Lung (tissue), 11 donors: ENCODE measurements at regions not wholly inside any gene's neighbourhood (a gene's known extent, or its start where the extent isn't known, plus 50 kb on each side); places are given as distances from the start of the nearest gene placed in this dataset.
A peak's percentile ranks its signal among the peaks of the same experiment; 100 is the strongest.

Experiments
- ATAC-seq: fragments of 200-7000 bp; cut with Tn5 transposase; one replicate; pipeline ENCODE4 v1.9.1; 2020; ENCODE audit warnings: moderate number of reproducible peaks; ENCODE audit not compliant: insufficient read depth, low FRiP score
- DNase-seq, 3 donors: peaks; one replicate each; pipeline ENCODE4 v3.0.0-alpha.2; 2013 to 2017
- H3K27ac ChIP-seq, 2 donors: one replicate each; pipeline ENCODE4 v1.5.1; 2013; ENCODE audit warnings: mild to moderate bottlenecking in 2 of 2, moderate library complexity in 2 of 2, control low read depth in 1 of 2, inconsistent platforms in 1 of 2, low read depth in 1 of 2, low read length in 1 of 2
- H3K27me3 ChIP-seq, 3 donors: one replicate each; pipeline ENCODE4 v1.5.1; 2013; ENCODE audit warnings: low read length in 2 of 3; ENCODE audit not compliant: control insufficient read depth in 3 of 3, insufficient read depth in 3 of 3
- H3K36me3 ChIP-seq, 4 donors: one replicate each; pipeline ENCODE4 v1.5.1; 2013; ENCODE audit warnings: low read length in 4 of 4, mild to moderate bottlenecking in 1 of 4, moderate library complexity in 1 of 4; ENCODE audit not compliant: control insufficient read depth in 4 of 4, insufficient read depth in 4 of 4
- H3K4me1 ChIP-seq, 5 donors: one replicate each; pipeline ENCODE4 v1.5.1; 2013; ENCODE audit warnings: low read length in 5 of 5, mild to moderate bottlenecking in 2 of 5, moderate library complexity in 1 of 5; ENCODE audit not compliant: control insufficient read depth in 5 of 5, insufficient read depth in 5 of 5
- H3K4me3 ChIP-seq: one replicate; pipeline ENCODE4 v1.5.1; 2013; ENCODE audit warnings: mild to moderate bottlenecking, control low read depth, moderate library complexity
- H3K9ac ChIP-seq, 2 donors: one replicate each; pipeline ENCODE4 v1.5.1; 2013; ENCODE audit warnings: low read length in 2 of 2, control low read depth in 1 of 2; ENCODE audit not compliant: insufficient read depth in 1 of 2
- H3K9me3 ChIP-seq, 4 donors: one replicate each; pipeline ENCODE4 v1.5.1; 2013; ENCODE audit warnings: low read length in 3 of 4, mild to moderate bottlenecking in 1 of 4, moderate library complexity in 1 of 4; ENCODE audit not compliant: control insufficient read depth in 4 of 4, insufficient read depth in 3 of 4
- WGBS, 2 donors: extraction: QIAGEN DNeasy Blood & Tissue Kit; methylation state at CpG; one replicate each; pipeline ENCODE4 v1.1.7; 2013; 5-methylcytosine and 5-hydroxymethylcytosine counted together
- TF ChIP-seq, protein P1 (sequence below): IDR thresholded peaks from 2 replicates; pipeline ENCODE4 v1.5.1; 2012; ENCODE audit warnings: mild to moderate bottlenecking; ENCODE audit errors: control extremely low read depth, extremely low read depth
- donor health status: control.
- donor health status: control.
- donor health status: Bipolar disorder and iron deficiency.
- donor health status: healthy.
- donor health status: DM: yes; HTN: yes; CAD: no.

DNA sequence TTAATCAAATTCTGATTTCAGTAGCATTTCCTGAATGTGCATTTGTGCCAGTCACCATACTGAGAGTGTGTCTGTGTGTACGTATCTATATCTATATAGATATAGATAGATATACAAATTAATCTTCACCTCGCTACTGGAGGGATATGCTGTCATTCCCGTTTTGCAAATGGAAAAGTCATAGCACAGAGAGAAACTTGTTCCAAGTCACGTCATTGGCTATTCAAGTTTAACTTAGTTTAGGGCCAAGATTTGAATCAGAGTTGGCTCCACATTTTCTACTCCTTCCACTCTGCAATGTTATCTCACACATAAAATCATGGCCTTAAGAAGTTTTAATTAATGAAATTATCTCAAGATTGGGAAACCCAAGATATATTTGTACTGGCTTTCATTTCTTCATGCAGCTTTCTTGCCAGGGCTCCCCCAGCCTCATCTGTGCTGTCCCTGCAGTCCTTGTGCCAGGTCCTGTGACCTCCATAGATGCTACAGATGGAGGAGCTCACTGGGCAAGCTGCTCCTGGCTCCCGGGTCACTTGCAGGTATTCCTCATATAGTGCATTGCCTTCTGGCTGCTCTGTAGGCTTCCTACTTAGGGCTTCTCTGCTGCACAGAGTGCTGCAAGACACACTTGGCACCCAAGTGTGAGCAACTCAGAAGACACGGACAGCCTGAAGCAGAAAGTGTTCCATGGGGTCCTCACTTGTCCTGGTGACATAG, 245.8 kb downstream of the KCNS3 start:
- Histone ChIP-seq H3K9ac (no peak overlapping the region), H3K27ac (no peak overlapping the region), H3K27me3 (no peaks in the 10 kb centered on the region), H3K9me3 (no peaks in the 10 kb centered on the region), H3K36me3 (no peaks in the 10 kb centered on the region), H3K4me3 (no peak overlapping the region), H3K4me1 (peaks cover 0 to 7% (median 0%) of the 10 kb centered on the region in 5 donors)
- 81 to 85% methylated on average over 6 of the region's 6 CpGs for WGBS, 2 donors
- TF ChIP-seq, protein P1, sequence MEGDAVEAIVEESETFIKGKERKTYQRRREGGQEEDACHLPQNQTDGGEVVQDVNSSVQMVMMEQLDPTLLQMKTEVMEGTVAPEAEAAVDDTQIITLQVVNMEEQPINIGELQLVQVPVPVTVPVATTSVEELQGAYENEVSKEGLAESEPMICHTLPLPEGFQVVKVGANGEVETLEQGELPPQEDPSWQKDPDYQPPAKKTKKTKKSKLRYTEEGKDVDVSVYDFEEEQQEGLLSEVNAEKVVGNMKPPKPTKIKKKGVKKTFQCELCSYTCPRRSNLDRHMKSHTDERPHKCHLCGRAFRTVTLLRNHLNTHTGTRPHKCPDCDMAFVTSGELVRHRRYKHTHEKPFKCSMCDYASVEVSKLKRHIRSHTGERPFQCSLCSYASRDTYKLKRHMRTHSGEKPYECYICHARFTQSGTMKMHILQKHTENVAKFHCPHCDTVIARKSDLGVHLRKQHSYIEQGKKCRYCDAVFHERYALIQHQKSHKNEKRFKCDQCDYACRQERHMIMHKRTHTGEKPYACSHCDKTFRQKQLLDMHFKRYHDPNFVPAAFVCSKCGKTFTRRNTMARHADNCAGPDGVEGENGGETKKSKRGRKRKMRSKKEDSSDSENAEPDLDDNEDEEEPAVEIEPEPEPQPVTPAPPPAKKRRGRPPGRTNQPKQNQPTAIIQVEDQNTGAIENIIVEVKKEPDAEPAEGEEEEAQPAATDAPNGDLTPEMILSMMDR, result no peak
- peak in 2 of 3 donors; percentile 31 to 68 for DNase-seq
- ATAC-seq, result no peak

DNA sequence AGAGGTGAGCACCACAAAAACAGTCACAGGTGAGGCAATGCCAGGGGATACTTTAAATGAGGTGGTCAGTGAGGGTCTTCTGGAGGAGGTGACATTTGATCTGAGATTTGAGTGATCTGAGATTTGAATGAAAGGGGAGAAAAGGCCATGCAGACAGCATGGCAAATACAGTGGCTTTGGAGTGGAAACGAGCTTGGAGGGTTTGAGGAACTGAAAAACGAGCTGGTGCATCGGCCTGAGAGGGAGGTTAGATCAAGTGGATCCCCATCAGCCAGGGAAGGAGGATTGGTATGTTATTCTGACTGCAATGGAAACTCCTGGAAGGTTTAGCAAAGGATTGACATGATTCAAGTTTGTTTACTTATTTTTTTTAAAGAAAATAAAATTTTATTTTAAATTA, 245.1 kb downstream of the KCNS3 start:
- no peaks in the 10 kb centered on the region for H3K27me3 ChIP-seq
- H3K4me3 ChIP-seq, result no peak overlapping the region
- no peak overlapping the region for H3K27ac ChIP-seq
- no peak for ATAC-seq
- H3K9ac ChIP-seq, result no peak overlapping the region
- DNase-seq, result no peak
- peaks cover 0 to 7% (median 0%) of the 10 kb centered on the region in 5 donors for H3K4me1 ChIP-seq
- no peaks in the 10 kb centered on the region for H3K9me3 ChIP-seq
- TF ChIP-seq, protein P1, result no peak
- 60 to 68% methylated on average over 3 of the region's 3 CpGs for WGBS, 2 donors
- H3K36me3 ChIP-seq, result no peaks in the 10 kb centered on the region

DNA sequence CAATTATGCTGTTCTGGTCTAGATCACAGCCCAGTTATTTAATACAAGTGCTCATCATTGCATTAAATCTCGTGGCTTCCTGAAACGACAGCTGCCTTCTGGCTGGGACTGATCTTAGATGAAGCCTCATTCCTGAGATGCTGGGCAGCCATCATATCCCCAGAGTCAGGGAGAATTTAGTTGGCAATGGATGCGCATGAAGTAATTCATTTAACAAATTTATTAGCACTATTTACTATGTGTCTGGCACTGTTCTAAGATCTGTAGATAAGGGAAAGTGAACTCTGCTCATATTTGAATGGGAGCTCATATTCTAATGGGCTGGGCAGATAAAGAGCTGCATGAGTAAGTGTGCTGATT, 244.7 kb downstream of the KCNS3 start:
- ATAC-seq, result no peak
- no peak overlapping the region for H3K9ac ChIP-seq
- WGBS, 2 donors, result 57 to 69% methylated on average over 3 of the region's 3 CpGs

More for the DNA sequence above, 244.7 kb downstream of the KCNS3 start:
- Histone ChIP-seq H3K27ac (no peak overlapping the region), H3K36me3 (no peaks in the 10 kb centered on the region), H3K9me3 (no peaks in the 10 kb centered on the region), H3K4me1 (peaks cover 0 to 7% (median 0%) of the 10 kb centered on the region in 5 donors), H3K27me3 (no peaks in the 10 kb centered on the region), H3K4me3 (no peak overlapping the region)
- DNase-seq, result no peak
- TF ChIP-seq, protein P1, result no peak
